Activated CD8-positive, alpha-beta memory T cell treated with anti-CD3 and anti-CD28 coated beads, Interleukin-2, amount 50 U/mL, for 48 hours (primary cell): ENCODE measurements at regions not wholly inside any gene's neighbourhood (a gene's known extent, or its start where the extent isn't known, plus 50 kb on each side); places are given as distances from the start of the nearest gene placed in this dataset.
A peak's percentile ranks its signal among the peaks of the same experiment; 100 is the strongest.
"Not testable (repeated sequence)": the region's sequence is repeated elsewhere in the genome, so short reads cannot be mapped to it uniquely, and the experiment has no call there.

ENCODE experiments used
- DNase-seq: peaks from one replicate; pipeline ENCODE4 v3.0.0-alpha.2; 2020

GRCh38 chr2:238600506-238601432 is 174.0 kb downstream of the ASB1 start:
- DNase-seq = no peak

- DNase-seq = no peak
These were observed 174.9 kb downstream of the ASB1 start for GRCh38 chr2:238601433-238602222.

- DNase-seq = no peak
These were observed 175.7 kb downstream of the ASB1 start for GRCh38 chr2:238602223-238602960.

- no peak for DNase-seq
These were observed 176.9 kb downstream of the ASB1 start for GRCh38 chr2:238603596-238603995.

DNA sequence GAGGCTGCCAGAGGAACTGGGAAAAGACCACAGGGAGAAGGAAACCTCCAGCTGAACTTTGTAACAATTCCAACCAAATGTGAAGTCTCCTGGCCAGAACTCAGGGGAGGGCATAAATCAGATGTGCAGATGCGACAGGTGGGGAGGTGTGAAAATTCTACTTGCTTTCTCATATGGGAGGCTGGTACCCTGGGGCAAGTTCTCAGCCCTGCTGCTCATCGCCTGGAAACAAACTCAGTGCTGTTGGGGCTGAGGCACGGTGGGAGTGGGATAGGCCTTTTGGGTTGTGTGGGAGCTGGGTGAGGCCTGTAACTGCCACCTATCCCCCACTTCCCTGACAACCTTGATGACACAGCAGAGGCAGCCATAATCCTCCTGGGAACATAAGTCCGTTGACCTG is 179.6 kb downstream of the ASB1 start:
- no peak for DNase-seq

- no peak for DNase-seq
These were observed 186.9 kb downstream of the ASB1 start for GRCh38 chr2:238613610-238614009.

- no peak for DNase-seq
These were observed 187.6 kb downstream of the ASB1 start for GRCh38 chr2:238614376-238614775.

- no peak for DNase-seq
These were observed 188.5 kb downstream of the ASB1 start for GRCh38 chr2:238615187-238615586.

- no peak for DNase-seq
These were observed 190.0 kb downstream of the ASB1 start for GRCh38 chr2:238616681-238617080.

DNA sequence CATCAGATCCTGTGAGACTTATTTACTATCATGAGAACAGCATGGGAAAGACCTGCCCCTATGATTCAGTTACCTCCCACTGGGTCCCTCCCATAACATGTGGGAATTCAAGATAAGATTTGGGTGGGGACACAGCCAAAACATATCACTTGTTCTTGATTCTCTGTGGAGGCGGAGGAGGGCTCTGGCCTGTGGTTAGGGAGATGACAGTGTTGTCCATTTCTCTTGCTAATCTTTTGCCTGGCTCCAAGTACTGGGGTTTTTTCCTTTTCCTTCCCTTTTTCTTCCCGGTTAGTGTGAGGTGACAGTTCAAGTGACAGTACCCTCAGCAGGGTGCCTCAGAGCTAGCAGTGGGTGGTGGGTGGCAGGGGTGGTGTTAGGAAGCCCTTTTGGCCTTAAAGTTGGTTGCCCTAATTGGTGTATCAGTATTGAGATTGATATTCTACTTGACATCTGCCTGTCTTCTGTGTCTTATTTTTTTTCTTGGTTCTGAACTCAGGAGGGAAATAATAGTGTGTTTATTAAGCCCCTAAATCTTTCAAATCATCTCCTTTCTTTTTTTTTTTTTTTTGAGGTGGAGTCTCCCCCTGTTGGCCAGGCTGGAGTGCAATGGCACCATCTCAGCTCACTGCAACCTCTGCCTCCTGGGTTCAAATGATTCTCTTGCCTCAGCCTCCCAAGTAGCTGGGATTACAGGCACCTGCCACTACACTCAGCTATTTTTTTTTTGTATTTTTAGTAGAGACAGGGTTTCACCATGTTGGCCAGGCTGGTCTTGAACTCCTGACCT is 192.0 kb downstream of the ASB1 start:
- not testable (repeated sequence) for DNase-seq

DNA sequence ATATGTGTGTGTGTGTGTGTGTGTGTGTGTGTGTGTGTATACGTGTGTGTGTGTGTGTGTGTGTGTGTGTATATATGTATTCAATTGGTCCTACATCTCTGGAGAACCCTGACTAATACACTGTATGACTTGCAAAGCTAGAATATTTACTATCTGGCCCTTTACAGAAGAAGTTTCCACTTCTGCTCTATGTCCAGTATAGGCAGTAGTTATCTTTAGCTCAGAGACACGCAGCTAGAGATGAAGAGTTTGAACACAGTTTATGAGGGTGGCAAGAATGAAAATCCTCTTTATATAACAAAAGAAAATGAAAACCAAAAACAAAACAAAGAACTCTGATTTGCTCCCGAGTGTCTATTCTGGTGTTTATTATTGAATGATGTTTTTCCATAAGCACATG is 201.2 kb downstream of the ASB1 start:
- DNase-seq = no peak

DNA sequence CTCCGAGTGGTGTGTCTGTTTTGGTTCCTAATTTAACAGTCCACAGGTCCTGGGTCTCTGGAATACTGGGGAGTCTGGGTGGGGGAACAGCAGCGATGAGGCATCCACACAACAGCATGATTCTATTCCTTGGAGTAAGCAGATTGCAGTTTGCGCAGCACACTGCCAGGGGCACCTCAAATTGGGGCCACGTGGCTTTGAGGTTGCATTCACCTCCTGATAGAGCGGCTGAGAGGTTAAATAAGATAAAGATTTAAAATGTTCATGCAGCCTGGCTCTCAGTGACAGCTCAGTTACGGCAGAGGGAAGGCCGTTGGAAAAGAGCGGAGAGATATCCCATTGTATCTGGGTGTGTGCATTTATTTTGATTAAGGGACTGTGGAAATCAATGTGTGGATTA is 202.3 kb downstream of the ASB1 start:
- no peak for DNase-seq

GRCh38 chr2:238631491-238632180 is 204.9 kb downstream of the ASB1 start:
- DNase-seq = no peak

- no peak for DNase-seq
These were observed 205.7 kb downstream of the ASB1 start for GRCh38 chr2:238632181-238633060.

DNA sequence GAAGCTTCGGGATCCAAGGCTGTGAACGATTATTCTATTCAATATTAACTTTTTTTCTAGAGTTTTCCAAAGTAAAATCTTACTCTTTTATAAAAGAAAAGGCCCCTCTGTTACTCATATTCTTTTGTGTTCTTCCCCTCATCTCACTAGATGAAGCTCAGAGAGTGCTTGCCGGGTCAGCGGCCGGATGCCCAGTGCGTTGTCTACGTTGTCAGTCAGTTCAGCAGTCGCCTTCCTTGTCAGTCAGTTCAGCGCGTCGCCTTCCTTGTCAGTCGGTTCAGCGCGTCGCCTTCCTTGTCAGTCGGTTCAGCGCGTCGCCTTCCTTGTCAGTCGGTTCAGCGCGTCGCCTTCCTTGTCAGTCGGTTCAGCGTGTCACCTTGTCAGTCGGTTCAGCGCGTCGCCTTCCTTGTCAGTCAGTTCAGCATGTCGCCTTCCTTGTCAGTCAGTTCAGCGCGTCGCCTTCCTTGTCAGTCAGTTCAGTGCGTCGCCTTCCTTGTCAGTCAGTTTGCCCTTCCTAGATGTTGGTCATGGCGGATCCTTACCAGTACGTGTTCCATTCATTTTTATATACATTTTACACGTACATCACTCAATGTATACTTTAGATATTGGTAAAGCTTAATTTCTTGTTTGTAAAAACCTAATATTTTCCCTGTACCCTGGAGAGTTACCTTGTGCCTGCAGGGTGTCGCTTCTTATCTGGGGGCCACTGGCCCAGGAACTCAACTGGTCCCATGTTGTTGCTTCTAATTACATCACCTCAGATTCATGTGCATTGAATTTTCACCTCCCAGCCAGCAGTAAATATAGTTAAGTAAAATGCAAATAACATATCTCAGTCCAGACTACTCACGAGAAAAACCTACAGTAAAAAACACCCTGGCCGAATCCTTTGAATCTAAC is 206.9 kb downstream of the ASB1 start:
- no peak for DNase-seq

DNA sequence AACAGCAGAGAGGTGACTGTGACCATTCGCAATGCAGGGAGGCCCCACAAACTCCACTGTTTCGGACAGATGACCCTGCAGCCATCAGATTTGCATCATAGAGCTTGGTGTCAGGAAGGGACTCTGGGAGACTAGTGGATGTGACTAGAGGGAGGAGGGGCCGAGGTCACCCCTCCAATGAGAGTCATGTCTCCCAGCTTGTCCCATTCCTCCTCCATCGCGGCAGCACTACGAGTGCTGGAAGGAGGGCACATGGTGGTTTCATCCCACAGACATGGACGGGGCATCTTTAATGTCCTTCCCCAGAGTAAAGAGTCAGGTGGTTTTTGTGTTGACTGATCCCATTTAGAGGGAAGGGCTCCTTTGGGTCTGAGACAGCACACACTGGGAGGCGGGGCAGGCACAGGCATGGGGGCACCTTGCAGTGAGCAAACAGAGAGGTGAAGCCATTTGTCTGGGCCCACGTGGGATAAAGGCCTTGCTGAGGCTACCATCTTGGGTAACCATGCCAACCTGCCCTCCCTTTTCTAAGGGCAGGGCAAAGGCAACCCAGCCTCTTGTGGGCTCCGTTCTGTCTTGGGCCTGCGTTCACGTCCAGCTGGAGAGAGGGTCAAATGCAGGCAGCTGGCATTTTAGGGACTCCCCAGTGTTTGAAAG is 208.1 kb downstream of the ASB1 start:
- no peak for DNase-seq

DNA sequence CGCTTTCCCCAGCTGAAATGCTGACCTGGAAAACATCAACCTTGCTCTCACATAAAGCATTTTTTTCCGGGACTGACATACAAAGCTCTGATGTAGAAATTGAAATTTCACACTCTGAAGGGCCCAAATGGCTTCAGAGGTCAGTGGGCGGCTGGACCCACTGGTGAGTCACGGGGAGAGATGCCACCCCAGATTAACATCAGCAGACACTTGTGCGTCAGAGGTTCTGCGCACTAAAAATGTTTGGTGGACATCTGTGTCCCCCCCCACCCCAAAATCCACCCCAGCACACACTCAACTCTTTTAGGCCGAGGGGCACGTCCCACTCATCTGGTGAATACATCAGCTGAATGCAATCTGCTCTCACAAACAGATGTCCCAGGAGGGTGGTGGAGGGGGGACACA is 208.9 kb downstream of the ASB1 start:
- DNase-seq = no peak

DNA sequence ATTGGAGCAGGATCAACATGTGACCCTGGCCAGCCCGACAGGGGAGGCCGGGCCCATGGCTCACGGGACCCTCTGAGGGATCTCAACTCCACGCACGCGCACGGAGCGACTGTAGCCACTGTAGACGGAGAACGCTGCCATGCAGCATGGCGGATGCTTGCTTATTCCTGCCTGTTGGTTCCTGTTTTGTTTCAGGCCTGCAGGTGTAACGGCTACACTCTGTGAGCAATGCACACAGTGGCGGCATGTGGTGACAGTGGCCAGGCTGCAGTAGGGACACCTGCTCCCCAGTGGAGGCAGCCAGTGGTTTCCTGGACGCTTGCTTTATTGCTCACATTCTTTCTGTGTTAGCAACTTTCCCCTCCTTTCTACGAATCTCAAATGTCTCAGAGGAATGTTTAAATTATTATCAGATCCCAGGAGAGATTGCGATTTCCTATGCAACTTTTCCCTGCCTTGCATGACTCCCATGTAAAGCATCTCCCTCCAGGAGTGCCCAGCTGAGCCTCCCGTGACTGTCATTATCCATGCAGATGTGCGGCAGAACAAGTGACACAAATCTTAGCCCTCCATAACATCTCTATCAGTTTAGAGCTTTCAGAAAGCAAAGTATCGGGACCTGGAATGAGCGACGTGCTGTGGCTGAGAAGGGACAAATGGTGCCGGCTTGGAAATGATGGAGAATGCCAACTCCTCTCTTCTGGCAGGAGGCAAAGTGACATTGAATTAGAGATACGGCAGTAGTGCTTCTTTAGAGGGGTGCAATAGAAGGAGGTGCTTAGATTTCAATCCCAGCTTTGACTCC is 209.7 kb downstream of the ASB1 start:
- peak; percentile 2 for DNase-seq
